Naive thymus-derived CD8-positive, alpha-beta T cell (primary cell): ENCODE measurements at regions not wholly inside any gene's neighbourhood (a gene's known extent, or its start where the extent isn't known, plus 50 kb on each side); places are given as distances from the start of the nearest gene placed in this dataset.
"Not testable (repeated sequence)": the region's sequence is repeated elsewhere in the genome, so short reads cannot be mapped to it uniquely, and the experiment has no call there.

Experiments
- ATAC-seq, 2 donors: fragments of 150-1000 bp; cut with Tn5 transposase in 1 of 2; sonication (Bioruptor Pico), chemical (Tn5 transposase) in 1 of 2; 1 replicate in 1 of 2; 2 replicates in 1 of 2; pipeline ENCODE4 v1.10.0; 2021; ENCODE audit warnings: mild to moderate bottlenecking in 2 of 2, moderate library complexity in 2 of 2
- POLR2A ChIA-PET: fragments of 350-600 bp; sonication (Branson Sonifier 250); formaldehyde crosslinking; loops from one replicate; lab custom pipeline; 2021; ENCODE audit warnings: antibody characterized with exemption; lab: Charles Lee
- DNase-seq, 10 donors: peaks; one replicate each; pipeline versions ENCODE4 v3.0.0 to v3.0.0-alpha.2; 2020 to 2022
- H3K27ac Mint-ChIP-seq, 10 donors: one replicate each; pipeline ENCODE4 v1.8.0; 2020 to 2022; ENCODE audit warnings: mild to moderate bottlenecking in 10 of 10, mixed read lengths in 10 of 10, moderate library complexity in 4 of 10, inconsistent platforms in 1 of 10
- H3K27me3 Mint-ChIP-seq, 5 donors: one replicate each; pipeline ENCODE4 v1.8.0; 2021 to 2022; ENCODE audit warnings: mixed read lengths in 5 of 5
- H3K36me3 Mint-ChIP-seq, 3 donors: one replicate each; pipeline ENCODE4 v1.8.0; 2020 to 2022; ENCODE audit warnings: mixed read lengths in 3 of 3, mild to moderate bottlenecking in 2 of 3, inconsistent platforms in 1 of 3
- H3K4me1 Mint-ChIP-seq, 4 donors: one replicate each; pipeline ENCODE4 v1.8.0; 2021 to 2022; ENCODE audit warnings: mixed read lengths in 4 of 4
- H3K4me3 Mint-ChIP-seq, 10 donors: one replicate each; pipeline ENCODE4 v1.8.0; 2020 to 2022; ENCODE audit warnings: mild to moderate bottlenecking in 10 of 10, mixed read lengths in 10 of 10, moderate library complexity in 6 of 10, inconsistent platforms in 1 of 10
- H3K9me3 Mint-ChIP-seq, 9 donors: one replicate each; pipeline ENCODE4 v1.8.0; 2020 to 2022; ENCODE audit warnings: mixed read lengths in 9 of 9, mild to moderate bottlenecking in 3 of 9, inconsistent platforms in 1 of 9, moderate library complexity in 1 of 9

GRCh38 chr1:38670544-38671122, 188.9 kb downstream of the RRAGC start:
- Mint-ChIP-seq H3K4me1 (no peaks in the 10 kb centered on the region), H3K27me3 (peaks cover 7 to 46% (median 29%) of the 10 kb centered on the region in 5 donors), H3K36me3 (peaks cover 0 to 3% (median 0%) of the 10 kb centered on the region in 3 donors), H3K27ac (no peak overlapping the region), H3K9me3 (peaks cover 1 to 15% (median 5%) of the 10 kb centered on the region in 9 donors), H3K4me3 (no peak overlapping the region)
- DNase-seq, result no peak
- ATAC-seq, result no peak
- POLR2A ChIA-PET, result no interaction called here

DNA sequence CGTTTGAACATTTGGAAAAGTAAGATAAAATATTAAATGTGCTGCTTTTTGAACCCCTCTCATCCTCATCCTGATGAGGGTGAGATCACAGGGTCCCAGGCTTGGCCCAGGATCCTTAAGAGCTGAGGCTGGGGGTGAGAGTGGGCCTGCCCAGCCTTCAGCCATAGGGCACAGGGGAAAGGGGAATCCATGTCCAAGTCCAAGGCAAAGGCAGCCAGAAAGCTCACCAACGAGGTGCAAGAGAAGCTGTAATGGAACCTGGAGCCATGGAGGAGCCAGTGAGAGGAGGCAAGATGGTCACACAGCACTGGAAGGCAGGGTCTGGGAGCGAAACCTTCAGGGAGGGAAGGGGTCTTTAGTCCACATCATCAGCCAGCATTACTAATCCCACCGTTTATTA, 191.9 kb downstream of the RRAGC start:
- DNase-seq (no peak), ATAC-seq (no peak)
- Mint-ChIP-seq H3K27ac (peak overlapping the region in 1 of 10 donors; percentile 62), H3K27me3 (peaks cover 21 to 65% (median 45%) of the 10 kb centered on the region in 5 donors), H3K4me1 (no peaks in the 10 kb centered on the region), H3K4me3 (no peak overlapping the region), H3K9me3 (peaks cover 7 to 22% (median 13%) of the 10 kb centered on the region in 9 donors), H3K36me3 (peaks cover 0 to 13% (median 0%) of the 10 kb centered on the region in 3 donors)
- POLR2A ChIA-PET, result no interaction called here

DNA sequence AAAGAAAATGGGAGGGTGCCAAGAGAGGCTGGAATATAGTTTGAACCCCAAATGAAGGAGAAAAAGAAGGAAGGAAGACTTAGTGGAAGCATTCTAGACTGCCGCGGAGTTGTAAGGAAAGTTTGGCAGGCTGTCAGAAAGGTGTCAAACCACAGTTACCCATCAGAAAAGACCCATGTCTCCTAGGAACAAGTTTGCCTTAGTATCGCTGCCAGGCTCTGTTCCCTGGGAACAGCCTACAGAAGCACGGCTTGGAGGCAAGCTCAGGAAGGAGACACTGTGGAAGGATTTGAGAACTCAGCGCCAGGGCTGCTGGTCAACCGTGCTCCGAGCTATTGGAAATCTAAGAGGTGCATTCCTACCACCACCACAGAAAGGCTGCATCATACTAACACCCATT, 197.4 kb downstream of the RRAGC start:
- POLR2A ChIA-PET, result no interaction called here
- Mint-ChIP-seq H3K4me3 (no peak overlapping the region), H3K36me3 (peaks cover 0 to 21% (median 0%) of the 10 kb centered on the region in 3 donors), H3K27ac (peak overlapping the region in 1 of 10 donors; percentile 4), H3K4me1 (no peaks in the 10 kb centered on the region), H3K9me3 (peaks cover 9 to 24% (median 12%) of the 10 kb centered on the region in 9 donors), H3K27me3 (peaks cover 33 to 55% (median 37%) of the 10 kb centered on the region in 5 donors)
- DNase-seq (no peak), ATAC-seq (no peak)

- no peak for DNase-seq
- Mint-ChIP-seq H3K36me3 (peaks cover 0 to 11% (median 0%) of the 10 kb centered on the region in 3 donors), H3K4me3 (no peak overlapping the region), H3K9me3 (peaks cover 0 to 14% (median 3%) of the 10 kb centered on the region in 9 donors), H3K27me3 (peaks cover 30 to 58% (median 35%) of the 10 kb centered on the region in 5 donors), H3K4me1 (peaks cover 0 to 3% (median 0%) of the 10 kb centered on the region in 4 donors), H3K27ac (no peak overlapping the region)
- no peak for ATAC-seq
- POLR2A ChIA-PET, result no interaction called here
These were observed 200.7 kb downstream of the RRAGC start for GRCh38 chr1:38658883-38659282.

DNA sequence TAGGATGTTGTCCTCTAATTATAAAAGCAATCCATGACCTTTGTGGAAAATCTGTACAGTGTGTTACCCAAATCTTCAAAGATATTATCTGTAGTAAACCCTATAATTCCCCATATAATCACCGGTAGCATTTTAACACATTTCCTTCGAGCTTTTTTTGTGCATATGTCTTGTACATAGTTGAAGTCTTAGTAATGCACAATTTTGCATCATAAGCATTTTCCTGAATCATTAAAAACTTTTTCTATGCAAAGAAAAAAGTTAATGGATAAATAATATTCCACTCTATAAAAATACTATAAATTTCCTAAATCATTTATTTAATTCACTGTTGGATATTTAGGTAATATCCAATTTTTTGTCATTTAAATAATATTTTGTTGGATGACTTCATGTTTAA, 201.7 kb downstream of the RRAGC start:
- H3K4me3 Mint-ChIP-seq, result no peak overlapping the region
- peaks cover 28 to 49% (median 30%) of the 10 kb centered on the region in 5 donors for H3K27me3 Mint-ChIP-seq
- peaks cover 0 to 14% (median 3%) of the 10 kb centered on the region in 9 donors for H3K9me3 Mint-ChIP-seq
- DNase-seq (no peak), ATAC-seq (no peak)
- POLR2A ChIA-PET, result no interaction called here
- peaks cover 0 to 11% (median 0%) of the 10 kb centered on the region in 3 donors for H3K36me3 Mint-ChIP-seq
- H3K27ac Mint-ChIP-seq, result no peak overlapping the region
- H3K4me1 Mint-ChIP-seq, result peaks cover 0 to 3% (median 0%) of the 10 kb centered on the region in 4 donors

GRCh38 chr1:38657207-38657840, 202.2 kb downstream of the RRAGC start:
- H3K27ac Mint-ChIP-seq, result no peak overlapping the region
- no peak for DNase-seq
- no peak for ATAC-seq
- peaks cover 0 to 14% (median 3%) of the 10 kb centered on the region in 9 donors for H3K9me3 Mint-ChIP-seq
- no peak overlapping the region for H3K4me3 Mint-ChIP-seq
- peaks cover 0 to 3% (median 0%) of the 10 kb centered on the region in 4 donors for H3K4me1 Mint-ChIP-seq
- POLR2A ChIA-PET, result no interaction called here
- peaks cover 0 to 11% (median 0%) of the 10 kb centered on the region in 3 donors for H3K36me3 Mint-ChIP-seq
- peaks cover 27 to 49% (median 33%) of the 10 kb centered on the region in 5 donors for H3K27me3 Mint-ChIP-seq

DNA sequence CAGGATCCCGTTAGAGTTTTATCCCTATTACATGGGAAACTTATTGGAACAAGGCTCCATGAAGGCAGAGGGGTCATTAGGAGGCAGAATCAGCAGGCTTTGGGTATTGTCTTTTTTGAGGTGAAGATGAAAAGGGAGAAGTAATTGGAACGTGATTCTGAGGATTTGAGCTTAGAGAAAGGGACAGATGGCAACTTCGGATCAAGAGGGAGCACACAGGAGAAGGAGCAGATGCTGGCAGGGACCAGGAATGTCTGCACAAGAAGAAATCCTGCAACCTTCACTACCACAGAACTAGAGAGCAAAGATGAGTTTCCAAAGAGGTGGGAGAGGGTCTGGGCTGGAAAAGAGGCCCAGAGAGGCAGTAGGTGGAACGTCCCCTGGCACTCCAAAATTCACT, 202.8 kb downstream of the RRAGC start:
- Mint-ChIP-seq H3K27me3 (peaks cover 25 to 47% (median 32%) of the 10 kb centered on the region in 5 donors), H3K9me3 (peaks cover 0 to 14% (median 3%) of the 10 kb centered on the region in 9 donors), H3K4me3 (no peak overlapping the region), H3K4me1 (peaks cover 0 to 3% (median 0%) of the 10 kb centered on the region in 4 donors), H3K27ac (no peak overlapping the region), H3K36me3 (peaks cover 0 to 11% (median 0%) of the 10 kb centered on the region in 3 donors)
- DNase-seq (no peak), ATAC-seq (no peak)
- POLR2A ChIA-PET, result no interaction called here

DNA sequence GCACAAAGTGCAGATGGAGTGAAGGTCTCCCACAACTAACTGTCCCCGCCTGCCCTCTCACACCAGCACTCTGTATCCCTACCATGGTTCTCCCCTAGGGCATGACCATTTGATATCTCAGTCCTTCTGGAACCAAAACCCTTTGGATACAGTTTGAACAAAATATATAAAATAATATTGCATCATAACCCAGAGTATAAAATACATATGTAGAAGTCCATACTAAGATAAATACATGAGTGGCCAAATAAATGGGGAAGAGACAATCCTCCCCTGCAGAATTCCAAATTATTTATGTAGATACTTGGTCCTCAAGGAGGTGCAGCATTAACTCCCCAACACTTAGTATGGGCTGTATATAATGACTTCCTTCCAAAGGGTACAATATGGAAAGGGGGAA, 207.4 kb downstream of the RRAGC start:
- Mint-ChIP-seq H3K27me3 (peaks cover 12 to 52% (median 22%) of the 10 kb centered on the region in 5 donors), H3K4me3 (no peak overlapping the region), H3K36me3 (no peaks in the 10 kb centered on the region), H3K9me3 (peaks cover 0 to 5% (median 0%) of the 10 kb centered on the region in 9 donors), H3K4me1 (peaks cover 0 to 3% (median 0%) of the 10 kb centered on the region in 4 donors), H3K27ac (no peak overlapping the region)
- ATAC-seq, result no peak
- POLR2A ChIA-PET, result no interaction called here
- no peak for DNase-seq

DNA sequence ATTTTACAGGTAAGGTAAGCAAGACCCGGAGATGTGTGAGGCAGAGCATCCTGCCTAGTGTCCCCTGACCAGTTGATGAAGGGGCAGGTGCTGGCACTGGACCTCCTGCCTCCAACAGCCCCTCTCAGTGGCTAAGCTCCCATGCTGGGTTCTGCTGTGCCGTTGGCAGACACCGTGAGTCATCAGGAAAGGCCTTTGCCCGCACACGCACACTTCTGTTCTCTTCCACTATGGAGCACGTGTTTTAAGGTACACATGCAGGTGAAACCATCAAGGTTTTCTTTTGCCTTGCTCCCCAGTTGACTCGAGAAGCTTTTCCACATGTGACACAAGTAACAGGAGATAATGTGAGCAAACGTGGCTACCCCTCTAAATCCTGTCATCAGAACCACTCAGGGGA, 207.9 kb downstream of the RRAGC start:
- Mint-ChIP-seq H3K27me3 (peaks cover 10 to 51% (median 21%) of the 10 kb centered on the region in 5 donors), H3K36me3 (no peaks in the 10 kb centered on the region), H3K4me1 (peaks cover 0 to 3% (median 0%) of the 10 kb centered on the region in 4 donors), H3K4me3 (no peak overlapping the region), H3K9me3 (peaks cover 0 to 5% (median 0%) of the 10 kb centered on the region in 9 donors), H3K27ac (no peak overlapping the region)
- POLR2A ChIA-PET, result no interaction called here
- ATAC-seq, result no peak
- no peak for DNase-seq

- H3K27me3 Mint-ChIP-seq, result peaks cover 7 to 34% (median 16%) of the 10 kb centered on the region in 5 donors
- peaks cover 0 to 9% (median 0%) of the 10 kb centered on the region in 9 donors for H3K9me3 Mint-ChIP-seq
- no peaks in the 10 kb centered on the region for H3K4me1 Mint-ChIP-seq
- DNase-seq (no peak), ATAC-seq (no peak)
- POLR2A ChIA-PET, result no interaction called here
- no peak overlapping the region for H3K4me3 Mint-ChIP-seq
- no peak overlapping the region for H3K27ac Mint-ChIP-seq
- H3K36me3 Mint-ChIP-seq, result peaks cover 0 to 3% (median 0%) of the 10 kb centered on the region in 3 donors
These were observed 211.2 kb downstream of the RRAGC start for GRCh38 chr1:38648417-38648816.

- DNase-seq, H3K36me3 Mint-ChIP-seq, H3K4me1 Mint-ChIP-seq, H3K9me3 Mint-ChIP-seq, ATAC-seq, H3K4me3 Mint-ChIP-seq, H3K27ac Mint-ChIP-seq, POLR2A ChIA-PET: not testable (repeated sequence)
- peaks cover 10 to 39% (median 21%) of the 10 kb centered on the region in 5 donors for H3K27me3 Mint-ChIP-seq
These were observed 212.2 kb downstream of the RRAGC start for GRCh38 chr1:38647341-38647740.

GRCh38 chr1:38644092-38644491, 215.5 kb downstream of the RRAGC start:
- Mint-ChIP-seq H3K4me1 (no peaks in the 10 kb centered on the region), H3K4me3 (no peak overlapping the region), H3K36me3 (peaks cover 0 to 3% (median 0%) of the 10 kb centered on the region in 3 donors), H3K27me3 (peaks cover 8 to 32% (median 20%) of the 10 kb centered on the region in 5 donors), H3K9me3 (peaks cover 0 to 28% (median 10%) of the 10 kb centered on the region in 9 donors), H3K27ac (no peak overlapping the region)
- POLR2A ChIA-PET, result no interaction called here
- no peak for DNase-seq
- ATAC-seq, result no peak

- Mint-ChIP-seq H3K36me3 (peaks cover 0 to 6% (median under 1%) of the 10 kb centered on the region in 3 donors), H3K27ac (no peak overlapping the region), H3K27me3 (peaks cover 12 to 39% (median 18%) of the 10 kb centered on the region in 5 donors), H3K4me1 (no peaks in the 10 kb centered on the region), H3K4me3 (no peak overlapping the region), H3K9me3 (peaks cover 0 to 29% (median 10%) of the 10 kb centered on the region in 9 donors)
- ATAC-seq, result no peak
- no peak for DNase-seq
- POLR2A ChIA-PET, result no interaction called here
These were observed 217.9 kb downstream of the RRAGC start for GRCh38 chr1:38641661-38642060.
